ENCODE measurements at regions not wholly inside any gene's neighbourhood (a gene's known extent, or its start where the extent isn't known, plus 50 kb on each side); places are given as distances from the start of the nearest gene placed in this dataset.
"Not testable (repeated sequence)": the region's sequence is repeated elsewhere in the genome, so short reads cannot be mapped to it uniquely, and the experiment has no call there.

DNA sequence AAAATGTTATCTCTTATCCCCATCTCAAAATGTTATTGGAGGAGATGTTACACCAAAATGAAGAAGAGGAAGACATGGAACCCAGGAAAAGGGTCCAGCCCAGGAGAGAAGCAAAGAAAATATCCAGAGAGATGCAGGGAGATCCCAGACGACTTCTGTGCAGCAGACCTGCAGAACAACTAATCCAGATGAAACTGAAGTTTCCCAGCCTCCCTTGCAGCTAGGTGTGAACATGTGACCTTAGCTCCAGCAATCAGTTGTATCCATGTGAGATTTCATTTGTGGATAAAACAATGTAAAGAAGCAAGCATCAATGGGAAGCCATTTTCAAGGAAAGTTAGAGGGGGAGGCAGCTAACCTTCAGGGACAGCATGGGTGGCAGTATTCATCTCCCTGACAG is 55.8 kb upstream of the NANOS1 start:
- DNase-seq (ENCODE audit: low read depth), result no peak
- H3K4me3 ChIP-seq (ENCODE audit: low read depth, low read length), result no peak overlapping the region

- no peak for DNase-seq (ENCODE audit: low read depth)
- H3K4me3 ChIP-seq (ENCODE audit: low read depth, low read length), result no peak overlapping the region
These were observed 54.6 kb upstream of the NANOS1 start for GRCh38 chr10:118974951-118975350.

- not testable (repeated sequence) for H3K4me3 ChIP-seq (ENCODE audit: low read depth, low read length); DNase-seq (ENCODE audit: low read depth)
These were observed 53.3 kb upstream of the NANOS1 start for GRCh38 chr10:118976219-118976618.

DNA sequence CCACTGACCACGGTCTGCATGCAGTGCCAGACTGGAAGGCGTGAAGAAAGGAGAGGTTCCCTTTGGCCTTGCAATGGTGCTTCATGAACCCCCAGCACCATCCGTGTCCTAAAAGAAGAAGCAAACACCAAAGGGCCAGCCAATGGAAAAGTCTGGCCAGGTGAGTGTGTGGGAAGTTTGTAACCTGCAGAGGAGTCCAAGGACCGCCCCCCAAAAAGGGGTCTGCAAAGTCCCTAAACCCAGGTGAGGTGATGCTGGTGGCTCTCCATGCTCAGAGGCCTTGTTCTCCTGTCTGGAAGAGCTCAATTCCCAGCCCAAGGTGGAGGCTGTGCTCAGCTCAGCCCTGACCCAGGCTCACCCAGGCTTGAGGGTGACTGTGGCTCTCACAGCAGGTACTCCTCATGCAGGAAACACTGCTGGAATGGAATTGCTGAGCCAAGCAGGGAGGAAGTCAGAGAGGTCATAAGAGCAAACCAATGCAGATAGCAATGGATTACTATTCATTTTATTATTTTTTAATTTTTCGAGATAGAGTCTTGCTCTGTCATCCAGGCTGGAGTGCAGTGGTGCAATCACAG is 52.4 kb upstream of the NANOS1 start:
- no peak overlapping the region for H3K4me3 ChIP-seq (ENCODE audit: low read depth, low read length)
- no peak for DNase-seq (ENCODE audit: low read depth)

DNA sequence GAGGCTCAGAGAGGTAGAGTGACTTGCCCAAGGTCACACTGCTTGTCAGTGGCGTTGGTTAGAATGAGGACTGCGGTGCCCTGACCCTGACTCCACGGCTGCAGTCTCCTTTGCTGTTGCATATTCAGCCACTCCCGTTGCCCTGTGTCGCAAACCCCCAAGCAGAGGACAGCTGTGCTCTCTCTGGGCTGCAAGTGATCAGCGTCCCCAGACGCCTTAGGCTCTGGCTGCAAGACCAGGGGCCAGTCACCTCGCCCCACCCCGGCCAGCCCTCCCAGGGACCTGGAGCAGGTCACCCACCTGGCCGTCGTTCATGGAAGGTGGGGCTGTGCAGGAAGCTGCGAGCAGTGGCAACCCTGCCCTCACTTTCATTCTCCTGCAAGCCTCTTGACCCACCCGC is 51.7 kb upstream of the NANOS1 start:
- no peak for DNase-seq (ENCODE audit: low read depth)
- H3K4me3 ChIP-seq (ENCODE audit: low read depth, low read length), result no peak overlapping the region

- no peak for DNase-seq (ENCODE audit: low read depth)
- no peak overlapping the region for H3K4me3 ChIP-seq (ENCODE audit: low read depth, low read length)
These were observed 51.1 kb upstream of the NANOS1 start for GRCh38 chr10:118978316-118978997.

GRCh38 chr10:118978998-118979350 is 50.5 kb upstream of the NANOS1 start:
- H3K4me3 ChIP-seq (ENCODE audit: low read depth, low read length), result no peak overlapping the region

GRCh38 chr10:118979661-118980060 is 49.9 kb upstream of the NANOS1 start:
- no peak overlapping the region for H3K4me3 ChIP-seq (ENCODE audit: low read depth, low read length)
- no peak for DNase-seq (ENCODE audit: low read depth)

More at GRCh38 chr10:118978998-118979350, 50.5 kb upstream of the NANOS1 start:
- DNase-seq (ENCODE audit: low read depth), result no peak
